HepG2 (cell line): ENCODE measurements at regions not wholly inside any gene's neighbourhood (a gene's known extent, or its start where the extent isn't known, plus 50 kb on each side); places are given as distances from the start of the nearest gene placed in this dataset.

Experiments
- GATAD1 ChIP-seq: IDR thresholded peaks from 2 replicates; pipeline ENCODE4 v1.6.1; 2016; ENCODE audit warnings: missing genetic modification reagents, missing compliant biosample characterization
- GTF3A ChIP-seq: sonication (generic); formaldehyde crosslinking; conservative IDR thresholded peaks from 2 replicates; pipeline ENCODE4 v1.4.0; 2020; ENCODE audit warnings: mild to moderate bottlenecking, missing genetic modification reagents
- NR2C2 ChIP-seq: sonication (generic); formaldehyde crosslinking; IDR thresholded peaks from 2 replicates; pipeline ENCODE4 v1.4.0; 2020; ENCODE audit warnings: missing genetic modification reagents, mild to moderate bottlenecking, moderate library complexity, borderline replicate concordance
- ZNF460 ChIP-seq: sonication (generic); formaldehyde crosslinking; IDR thresholded peaks from 2 replicates; pipeline ENCODE4 v1.5.1; 2020; ENCODE audit warnings: missing genetic modification reagents, mild to moderate bottlenecking, borderline replicate concordance
- ZNF556 ChIP-seq: sonication (generic); formaldehyde crosslinking; IDR thresholded peaks from 2 replicates; pipeline ENCODE4 v1.4.0; 2020; ENCODE audit warnings: mild to moderate bottlenecking, missing genetic modification reagents, borderline replicate concordance
- ZNF724P ChIP-seq: sonication (generic); formaldehyde crosslinking; IDR thresholded peaks from 2 replicates; pipeline ENCODE4 v1.8.0; 2022; ENCODE audit warnings: missing genetic modification reagents, borderline replicate concordance
- ZNF883 ChIP-seq: sonication (generic); formaldehyde crosslinking; IDR thresholded peaks from 2 replicates; pipeline ENCODE4 v1.5.1; 2020; ENCODE audit warnings: mild to moderate bottlenecking, missing genetic modification reagents; ENCODE audit errors: not compliant biosample characterization
- TF ChIP-seq, protein P1 (sequence below): sonication (generic); formaldehyde crosslinking; IDR thresholded peaks from 2 replicates; pipeline ENCODE4 v1.8.1; 2022; ENCODE audit warnings: low read depth, mild to moderate bottlenecking, missing genetic modification reagents
- TF ChIP-seq, protein P2 (sequence below): sonication (generic); formaldehyde crosslinking; IDR thresholded peaks from 2 replicates; pipeline ENCODE4 v1.4.0; 2020; ENCODE audit warnings: missing genetic modification reagents, borderline replicate concordance

GRCh38 chr19:28297036-28297435, 915.9 kb downstream of the UQCRFS1 start (continued):
- TF ChIP-seq NR2C2 (CRISPR knock-in tag) (no peak), ZNF460 (CRISPR knock-in tag) (no peak), GTF3A (CRISPR knock-in tag) (no peak), GATAD1 (CRISPR knock-in tag) (no peak), ZNF883 (CRISPR knock-in tag) (no peak), ZNF724P (CRISPR knock-in tag) (no peak), ZNF556 (CRISPR knock-in tag) (no peak)
- TF ChIP-seq, protein P1, sequence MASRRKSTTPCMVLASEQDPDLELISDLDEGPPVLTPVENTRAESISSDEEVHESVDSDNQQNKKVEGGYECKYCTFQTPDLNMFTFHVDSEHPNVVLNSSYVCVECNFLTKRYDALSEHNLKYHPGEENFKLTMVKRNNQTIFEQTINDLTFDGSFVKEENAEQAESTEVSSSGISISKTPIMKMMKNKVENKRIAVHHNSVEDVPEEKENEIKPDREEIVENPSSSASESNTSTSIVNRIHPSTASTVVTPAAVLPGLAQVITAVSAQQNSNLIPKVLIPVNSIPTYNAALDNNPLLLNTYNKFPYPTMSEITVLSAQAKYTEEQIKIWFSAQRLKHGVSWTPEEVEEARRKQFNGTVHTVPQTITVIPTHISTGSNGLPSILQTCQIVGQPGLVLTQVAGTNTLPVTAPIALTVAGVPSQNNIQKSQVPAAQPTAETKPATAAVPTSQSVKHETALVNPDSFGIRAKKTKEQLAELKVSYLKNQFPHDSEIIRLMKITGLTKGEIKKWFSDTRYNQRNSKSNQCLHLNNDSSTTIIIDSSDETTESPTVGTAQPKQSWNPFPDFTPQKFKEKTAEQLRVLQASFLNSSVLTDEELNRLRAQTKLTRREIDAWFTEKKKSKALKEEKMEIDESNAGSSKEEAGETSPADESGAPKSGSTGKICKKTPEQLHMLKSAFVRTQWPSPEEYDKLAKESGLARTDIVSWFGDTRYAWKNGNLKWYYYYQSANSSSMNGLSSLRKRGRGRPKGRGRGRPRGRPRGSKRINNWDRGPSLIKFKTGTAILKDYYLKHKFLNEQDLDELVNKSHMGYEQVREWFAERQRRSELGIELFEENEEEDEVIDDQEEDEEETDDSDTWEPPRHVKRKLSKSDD (CRISPR knock-in tag): no peak
- TF ChIP-seq, protein P2, sequence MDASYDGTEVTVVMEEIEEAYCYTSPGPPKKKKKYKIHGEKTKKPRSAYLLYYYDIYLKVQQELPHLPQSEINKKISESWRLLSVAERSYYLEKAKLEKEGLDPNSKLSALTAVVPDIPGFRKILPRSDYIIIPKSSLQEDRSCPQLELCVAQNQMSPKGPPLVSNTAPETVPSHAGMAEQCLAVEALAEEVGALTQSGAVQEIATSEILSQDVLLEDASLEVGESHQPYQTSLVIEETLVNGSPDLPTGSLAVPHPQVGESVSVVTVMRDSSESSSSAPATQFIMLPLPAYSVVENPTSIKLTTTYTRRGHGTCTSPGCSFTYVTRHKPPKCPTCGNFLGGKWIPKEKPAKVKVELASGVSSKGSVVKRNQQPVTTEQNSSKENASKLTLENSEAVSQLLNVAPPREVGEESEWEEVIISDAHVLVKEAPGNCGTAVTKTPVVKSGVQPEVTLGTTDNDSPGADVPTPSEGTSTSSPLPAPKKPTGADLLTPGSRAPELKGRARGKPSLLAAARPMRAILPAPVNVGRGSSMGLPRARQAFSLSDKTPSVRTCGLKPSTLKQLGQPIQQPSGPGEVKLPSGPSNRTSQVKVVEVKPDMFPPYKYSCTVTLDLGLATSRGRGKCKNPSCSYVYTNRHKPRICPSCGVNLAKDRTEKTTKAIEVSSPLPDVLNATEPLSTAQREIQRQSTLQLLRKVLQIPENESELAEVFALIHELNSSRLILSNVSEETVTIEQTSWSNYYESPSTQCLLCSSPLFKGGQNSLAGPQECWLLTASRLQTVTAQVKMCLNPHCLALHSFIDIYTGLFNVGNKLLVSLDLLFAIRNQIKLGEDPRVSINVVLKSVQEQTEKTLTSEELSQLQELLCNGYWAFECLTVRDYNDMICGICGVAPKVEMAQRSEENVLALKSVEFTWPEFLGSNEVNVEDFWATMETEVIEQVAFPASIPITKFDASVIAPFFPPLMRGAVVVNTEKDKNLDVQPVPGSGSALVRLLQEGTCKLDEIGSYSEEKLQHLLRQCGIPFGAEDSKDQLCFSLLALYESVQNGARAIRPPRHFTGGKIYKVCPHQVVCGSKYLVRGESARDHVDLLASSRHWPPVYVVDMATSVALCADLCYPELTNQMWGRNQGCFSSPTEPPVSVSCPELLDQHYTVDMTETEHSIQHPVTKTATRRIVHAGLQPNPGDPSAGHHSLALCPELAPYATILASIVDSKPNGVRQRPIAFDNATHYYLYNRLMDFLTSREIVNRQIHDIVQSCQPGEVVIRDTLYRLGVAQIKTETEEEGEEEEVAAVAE (CRISPR knock-in tag): no peak
